Keratinocyte (primary cell): ENCODE measurements at regions not wholly inside any gene's neighbourhood (a gene's known extent, or its start where the extent isn't known, plus 50 kb on each side); places are given as distances from the start of the nearest gene placed in this dataset.

Source experiments
- DNase-seq: peaks from one replicate; pipeline ENCODE4 v3.0.0-alpha.2; 2011; ENCODE audit warnings: low read depth, missing footprints, low spot score
- FAIRE-seq: peaks from 2 replicates; lab custom pipeline; 2011; peaks lifted over from hg19 to GRCh38; lab: Jason Lieb, UNC
- H2AFZ ChIP-seq: 2 replicates; pipeline ENCODE4 v1.6.0; 2012; ENCODE audit warnings: low read length, control low read depth, inconsistent platforms; ENCODE audit not compliant: control insufficient read depth
- H3K27ac ChIP-seq: 2 replicates; pipeline ENCODE4 v1.5.1; 2011; ENCODE audit warnings: low read length; ENCODE audit not compliant: control insufficient read depth, insufficient read depth
- H3K27me3 ChIP-seq: 3 replicates; pipeline ENCODE4 v1.6.0; 2011; ENCODE audit warnings: low read length; ENCODE audit not compliant: control insufficient read depth, insufficient read depth; ENCODE audit errors: extremely low read depth
- H3K36me3 ChIP-seq, 2 experiments: 2 replicates in 1 of 2; 3 replicates in 1 of 2; pipeline ENCODE4 v1.5.1; 2011; ENCODE audit warnings: low read length in 2 of 2, mild to moderate bottlenecking in 1 of 2; ENCODE audit not compliant: control insufficient read depth in 2 of 2, insufficient read depth in 2 of 2; ENCODE audit errors: extremely low read depth in 1 of 2
- H3K4me1 ChIP-seq: 3 replicates; pipeline ENCODE4 v1.5.1; 2011; ENCODE audit warnings: low read length; ENCODE audit not compliant: control insufficient read depth, insufficient read depth; ENCODE audit errors: extremely low read depth
- H3K4me2 ChIP-seq: 3 replicates; pipeline ENCODE4 v1.6.0; 2011; ENCODE audit warnings: low read depth, low read length; ENCODE audit not compliant: control insufficient read depth, insufficient read depth; ENCODE audit errors: extremely low read depth
- H3K4me3 ChIP-seq, 3 experiments: fragments of 200-600 bp in 1 of 3; sonication (generic) in 1 of 3; 2 replicates in 2 of 3; 3 replicates in 1 of 3; pipeline ENCODE4 v1.5.1; 2011 to 2016; ENCODE audit warnings: low read length in 3 of 3, mild to moderate bottlenecking in 3 of 3, control low read depth in 2 of 3, inconsistent platforms in 1 of 3, low read depth in 1 of 3, mixed read lengths in 1 of 3, mixed run types in 1 of 3, moderate library complexity in 1 of 3; ENCODE audit not compliant: control insufficient read depth in 2 of 3, insufficient read depth in 2 of 3; ENCODE audit errors: extremely low read depth in 1 of 3
- H3K79me2 ChIP-seq: 2 replicates; pipeline ENCODE4 v1.6.0; 2012; ENCODE audit warnings: low read length; ENCODE audit not compliant: control insufficient read depth, insufficient read depth
- H3K9ac ChIP-seq: 3 replicates; pipeline ENCODE4 v1.6.0; 2011; ENCODE audit warnings: low read length; ENCODE audit not compliant: control insufficient read depth, insufficient read depth; ENCODE audit errors: extremely low read depth
- H3K9me1 ChIP-seq: 3 replicates; pipeline ENCODE4 v1.6.0; 2011; ENCODE audit warnings: low read length; ENCODE audit not compliant: control insufficient read depth, insufficient read depth; ENCODE audit errors: extremely low read depth
- H3K9me3 ChIP-seq: 2 replicates; pipeline ENCODE4 v1.5.1; 2012; ENCODE audit warnings: low read depth, low read length; ENCODE audit not compliant: control insufficient read depth
- H4K20me1 ChIP-seq: 3 replicates; pipeline ENCODE4 v1.6.0; 2011; ENCODE audit warnings: low read length; ENCODE audit not compliant: control insufficient read depth, insufficient read depth; ENCODE audit errors: extremely low read depth
- CTCF ChIP-seq, 3 experiments: IDR thresholded peaks in 1 of 3; conservative IDR thresholded peaks in 1 of 3; optimal IDR thresholded peaks in 1 of 3; 2 replicates in 2 of 3; 3 replicates in 1 of 3; pipeline versions ENCODE3 to v1.5.1; 2011; ENCODE audit warnings: low read length in 3 of 3, mild to moderate bottlenecking in 3 of 3, moderate library complexity in 2 of 3, control low read depth in 1 of 3, inconsistent platforms in 1 of 3; ENCODE audit not compliant: insufficient read depth in 2 of 3; ENCODE audit errors: extremely low read depth in 1 of 3
- EZH2 ChIP-seq: IDR thresholded peaks from one replicate; pipeline ENCODE4 v1.6.1; 2012; ENCODE audit warnings: inconsistent platforms, mild to moderate bottlenecking, low read length, moderate library complexity
- dilution Hi-C: fragments of 300-500 bp; cut with MboI; formaldehyde crosslinking; loops from one replicate; pipeline ENCODE4 v1.7.0; 2020; ENCODE audit warnings: low sequenced_read_pairs; ENCODE audit not compliant: extremely low pct_ligation_motif_present

- no peak overlapping the region for H3K4me2 ChIP-seq
- DNase-seq, result no peak
- dilution Hi-C loops, result no loop called here
Observed at GRCh38 chr4:34170946-34171345, 2073.4 kb downstream of the ARAP2 start.

GRCh38 chr4:34176609-34177008 lies 2067.7 kb downstream of the ARAP2 start:
- H2AFZ ChIP-seq, result no peak overlapping the region
- H3K79me2 ChIP-seq, result no peaks in the 10 kb centered on the region
- H3K9ac ChIP-seq, result no peak overlapping the region
- DNase-seq (no peak), FAIRE-seq (no peak)
- no peak overlapping the region for H3K4me2 ChIP-seq
- H4K20me1 ChIP-seq, result no peaks in the 10 kb centered on the region
- H3K27me3 ChIP-seq, result no peaks in the 10 kb centered on the region
- H3K4me1 ChIP-seq, result peaks cover 8% of the 10 kb centered on the region
- H3K36me3 ChIP-seq, result no peaks in the 10 kb centered on the region
- dilution Hi-C loops, result no loop called here
- H3K9me1 ChIP-seq, result no peaks in the 10 kb centered on the region
- TF ChIP-seq CTCF (optimal IDR thresholded peaks at IDR 0.05 in 1 of 3, IDR thresholded peaks at IDR 0.05 in 1 of 3, conservative IDR thresholded peaks at IDR 0.05 in 1 of 3; ENCODE audit: extremely low read depth in 1 of 3, insufficient read depth in 2 of 3, low read length in 3 of 3) (no peak), EZH2 (no peak)
- H3K27ac ChIP-seq, result no peak overlapping the region
- no peak overlapping the region for H3K4me3 ChIP-seq
- H3K9me3 ChIP-seq, result no peaks in the 10 kb centered on the region

More at GRCh38 chr4:34170946-34171345, 2073.4 kb downstream of the ARAP2 start:
- Histone ChIP-seq H3K9me1 (no peaks in the 10 kb centered on the region), H2AFZ (no peak overlapping the region), H3K79me2 (no peaks in the 10 kb centered on the region), H4K20me1 (no peaks in the 10 kb centered on the region), H3K9ac (no peak overlapping the region), H3K4me3 (no peak overlapping the region), H3K4me1 (peaks cover 7% of the 10 kb centered on the region), H3K27ac (no peak overlapping the region), H3K9me3 (no peaks in the 10 kb centered on the region), H3K36me3 (no peaks in the 10 kb centered on the region), H3K27me3 (no peaks in the 10 kb centered on the region)
- TF ChIP-seq CTCF (optimal IDR thresholded peaks at IDR 0.05 in 1 of 3, IDR thresholded peaks at IDR 0.05 in 1 of 3, conservative IDR thresholded peaks at IDR 0.05 in 1 of 3; ENCODE audit: extremely low read depth in 1 of 3, insufficient read depth in 2 of 3, low read length in 3 of 3) (no peak), EZH2 (no peak)
- no peak for FAIRE-seq
